ENCODE measurements at regions not wholly inside any gene's neighbourhood (a gene's known extent, or its start where the extent isn't known, plus 50 kb on each side); places are given as distances from the start of the nearest gene placed in this dataset.
"Not testable (repeated sequence)": the region's sequence is repeated elsewhere in the genome, so short reads cannot be mapped to it uniquely, and the experiment has no call there.

DNA sequence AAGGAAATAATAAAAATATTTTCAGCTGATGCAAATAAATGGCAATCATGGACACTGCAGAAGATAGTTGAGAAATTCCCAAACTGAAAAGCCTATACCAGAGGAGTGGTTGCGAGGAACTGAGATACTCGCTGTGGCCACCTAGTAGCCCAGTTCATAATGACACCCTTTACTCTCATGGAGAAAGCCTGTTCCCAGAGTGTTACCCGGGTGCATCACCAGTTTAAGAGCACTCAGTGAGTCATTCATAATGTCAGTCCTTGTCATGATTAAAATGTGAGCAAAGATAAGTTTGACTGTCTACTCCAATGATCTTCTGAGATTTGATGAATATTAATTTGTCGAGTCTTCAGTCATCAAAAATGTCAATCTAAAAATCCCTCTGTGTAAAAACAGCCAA, 138.4 kb upstream of the LRRC3B start:
- TF ChIP-seq POLR2A (IDR thresholded peaks at IDR 0.05; ENCODE audit: low read depth, low read length) (no peak), POU2F2 (IDR thresholded peaks at IDR 0.05; ENCODE audit: low read depth, low read length) (no peak), PAX5 (IDR thresholded peaks at IDR 0.05; ENCODE audit: insufficient read depth, low read length, severe bottlenecking) (no peak), POLR2AphosphoS5 (IDR thresholded peaks at IDR 0.05; ENCODE audit: low read depth, low read length) (no peak), TAF1 (IDR thresholded peaks at IDR 0.05; ENCODE audit: low read depth, low read length) (no peak), SPI1 (IDR thresholded peaks at IDR 0.05; ENCODE audit: low read depth, low read length) (no peak)
- DNase-seq (ENCODE audit: insufficient read length, low spot score) (no peak), FAIRE-seq (no peak)

DNA sequence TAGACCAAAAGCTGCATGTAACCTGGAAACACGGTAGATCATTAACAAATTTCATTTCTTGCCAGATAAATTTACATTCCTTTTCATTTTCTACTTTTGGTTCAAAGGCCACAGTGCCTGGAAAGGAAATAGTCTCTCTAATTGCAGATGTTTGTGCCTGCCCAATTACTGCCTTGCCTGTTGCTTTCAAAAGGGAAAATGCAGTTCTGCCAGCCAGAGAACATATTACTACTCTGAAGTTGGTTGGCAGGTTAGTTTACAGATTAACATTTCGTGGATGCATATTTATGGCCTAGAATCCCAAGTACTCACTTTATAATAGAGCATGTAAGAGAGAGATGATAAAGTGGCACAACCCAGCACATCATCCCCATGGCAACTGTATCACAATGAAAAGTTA, 124.3 kb upstream of the LRRC3B start:
- TF ChIP-seq PAX5 (IDR thresholded peaks at IDR 0.05; ENCODE audit: insufficient read depth, low read length, severe bottlenecking): no peak
- no peak for TF ChIP-seq POLR2AphosphoS5 (IDR thresholded peaks at IDR 0.05; ENCODE audit: low read depth, low read length)
- TF ChIP-seq POU2F2 (IDR thresholded peaks at IDR 0.05; ENCODE audit: low read depth, low read length): no peak
- no peak for TF ChIP-seq TAF1 (IDR thresholded peaks at IDR 0.05; ENCODE audit: low read depth, low read length)
- no peak for TF ChIP-seq SPI1 (IDR thresholded peaks at IDR 0.05; ENCODE audit: low read depth, low read length)
- TF ChIP-seq POLR2A (IDR thresholded peaks at IDR 0.05; ENCODE audit: low read depth, low read length): no peak
- no peak for DNase-seq (ENCODE audit: insufficient read length, low spot score)
- no peak for FAIRE-seq

DNA sequence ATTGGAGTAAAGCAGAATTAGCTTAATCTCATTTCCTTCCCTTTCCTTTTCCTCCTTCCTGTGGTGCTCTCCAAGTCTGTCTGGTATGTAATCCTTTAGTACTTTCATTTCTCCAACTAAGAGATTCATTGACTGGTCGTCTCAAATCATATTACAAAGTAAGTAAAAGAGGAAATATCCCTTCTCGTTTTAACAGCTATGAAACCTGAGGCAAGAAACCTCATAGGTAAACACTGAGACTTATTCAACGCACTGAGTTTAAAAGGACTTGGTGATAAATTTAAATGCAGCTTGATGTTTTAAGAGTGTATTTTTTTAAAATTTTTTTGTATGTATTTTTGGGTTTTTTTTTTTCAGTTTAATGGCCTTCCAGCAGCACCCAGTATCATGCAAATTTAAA, 117.2 kb upstream of the LRRC3B start:
- no peak for FAIRE-seq
- TF ChIP-seq POLR2AphosphoS5 (IDR thresholded peaks at IDR 0.05; ENCODE audit: low read depth, low read length) (no peak), POU2F2 (IDR thresholded peaks at IDR 0.05; ENCODE audit: low read depth, low read length) (no peak), SPI1 (IDR thresholded peaks at IDR 0.05; ENCODE audit: low read depth, low read length) (no peak), TAF1 (IDR thresholded peaks at IDR 0.05; ENCODE audit: low read depth, low read length) (no peak), PAX5 (IDR thresholded peaks at IDR 0.05; ENCODE audit: insufficient read depth, low read length, severe bottlenecking) (no peak), POLR2A (IDR thresholded peaks at IDR 0.05; ENCODE audit: low read depth, low read length) (no peak)
- DNase-seq (ENCODE audit: insufficient read length, low spot score): no peak

- FAIRE-seq; DNase-seq (ENCODE audit: insufficient read length, low spot score): not testable (repeated sequence)
Observed at GRCh38 chr3:26514445-26515029, 108.0 kb upstream of the LRRC3B start.

- TF ChIP-seq POU2F2 (IDR thresholded peaks at IDR 0.05; ENCODE audit: low read depth, low read length) (no peak), POLR2AphosphoS5 (IDR thresholded peaks at IDR 0.05; ENCODE audit: low read depth, low read length) (no peak)
- FAIRE-seq (no peak), DNase-seq (ENCODE audit: insufficient read length, low spot score) (no peak)
Observed at GRCh38 chr3:26515351-26515750, 107.2 kb upstream of the LRRC3B start.

- no peak for DNase-seq (ENCODE audit: insufficient read length, low spot score)
- no peak for FAIRE-seq
- no peak for TF ChIP-seq POLR2A (IDR thresholded peaks at IDR 0.05; ENCODE audit: low read depth, low read length)
- no peak for TF ChIP-seq PAX5 (IDR thresholded peaks at IDR 0.05; ENCODE audit: insufficient read depth, low read length, severe bottlenecking)
- TF ChIP-seq TAF1 (IDR thresholded peaks at IDR 0.05; ENCODE audit: low read depth, low read length): no peak
Observed at GRCh38 chr3:26521261-26521660, 101.3 kb upstream of the LRRC3B start.

GRCh38 chr3:26522919-26523318, 99.7 kb upstream of the LRRC3B start:
- DNase-seq (ENCODE audit: insufficient read length, low spot score) (no peak), FAIRE-seq (no peak)
- TF ChIP-seq SPI1 (IDR thresholded peaks at IDR 0.05; ENCODE audit: low read depth, low read length) (no peak), PAX5 (IDR thresholded peaks at IDR 0.05; ENCODE audit: insufficient read depth, low read length, severe bottlenecking) (no peak), TAF1 (IDR thresholded peaks at IDR 0.05; ENCODE audit: low read depth, low read length) (no peak), POU2F2 (IDR thresholded peaks at IDR 0.05; ENCODE audit: low read depth, low read length) (no peak), POLR2AphosphoS5 (IDR thresholded peaks at IDR 0.05; ENCODE audit: low read depth, low read length) (no peak), POLR2A (IDR thresholded peaks at IDR 0.05; ENCODE audit: low read depth, low read length) (no peak)

DNA sequence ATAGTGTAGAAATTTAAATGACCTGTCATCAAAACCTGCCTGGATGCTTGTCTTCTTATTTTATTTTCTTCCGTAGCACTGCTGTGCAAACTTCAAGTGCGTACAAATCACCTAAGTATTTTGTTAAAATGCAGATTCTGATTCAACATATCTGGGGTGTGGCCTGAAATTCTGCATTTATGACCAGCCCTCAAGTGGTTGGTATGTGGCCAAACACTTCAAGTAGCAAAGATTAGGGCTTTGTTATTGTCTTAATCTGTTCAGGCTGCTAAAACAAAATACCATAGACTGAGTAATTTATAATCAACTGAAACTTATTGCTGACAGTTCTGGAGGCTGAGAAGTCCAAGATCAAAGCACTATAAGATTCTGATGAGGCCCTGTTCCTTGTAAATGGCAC, 97.6 kb upstream of the LRRC3B start:
- TF ChIP-seq POLR2AphosphoS5 (IDR thresholded peaks at IDR 0.05; ENCODE audit: low read depth, low read length) (no peak), POU2F2 (IDR thresholded peaks at IDR 0.05; ENCODE audit: low read depth, low read length) (no peak), POLR2A (IDR thresholded peaks at IDR 0.05; ENCODE audit: low read depth, low read length) (no peak), SPI1 (IDR thresholded peaks at IDR 0.05; ENCODE audit: low read depth, low read length) (no peak), TAF1 (IDR thresholded peaks at IDR 0.05; ENCODE audit: low read depth, low read length) (no peak), PAX5 (IDR thresholded peaks at IDR 0.05; ENCODE audit: insufficient read depth, low read length, severe bottlenecking) (no peak)
- FAIRE-seq (no peak), DNase-seq (ENCODE audit: insufficient read length, low spot score) (no peak)

- no peak for FAIRE-seq
- no peak for DNase-seq (ENCODE audit: insufficient read length, low spot score)
- TF ChIP-seq POU2F2 (IDR thresholded peaks at IDR 0.05; ENCODE audit: low read depth, low read length) (no peak), SPI1 (IDR thresholded peaks at IDR 0.05; ENCODE audit: low read depth, low read length) (no peak), POLR2AphosphoS5 (IDR thresholded peaks at IDR 0.05; ENCODE audit: low read depth, low read length) (no peak), PAX5 (IDR thresholded peaks at IDR 0.05; ENCODE audit: insufficient read depth, low read length, severe bottlenecking) (no peak), POLR2A (IDR thresholded peaks at IDR 0.05; ENCODE audit: low read depth, low read length) (no peak), TAF1 (IDR thresholded peaks at IDR 0.05; ENCODE audit: low read depth, low read length) (no peak)
Observed at GRCh38 chr3:26535151-26535550, 87.4 kb upstream of the LRRC3B start.

GRCh38 chr3:26536955-26537354, 85.6 kb upstream of the LRRC3B start:
- FAIRE-seq (no peak), DNase-seq (ENCODE audit: insufficient read length, low spot score) (no peak)
- TF ChIP-seq TAF1 (IDR thresholded peaks at IDR 0.05; ENCODE audit: low read depth, low read length) (no peak), POLR2AphosphoS5 (IDR thresholded peaks at IDR 0.05; ENCODE audit: low read depth, low read length) (no peak), POU2F2 (IDR thresholded peaks at IDR 0.05; ENCODE audit: low read depth, low read length) (no peak), PAX5 (IDR thresholded peaks at IDR 0.05; ENCODE audit: insufficient read depth, low read length, severe bottlenecking) (no peak), POLR2A (IDR thresholded peaks at IDR 0.05; ENCODE audit: low read depth, low read length) (no peak), SPI1 (IDR thresholded peaks at IDR 0.05; ENCODE audit: low read depth, low read length) (no peak)

Measured in GM12891 (cell line).